ENCODE measurements at regions not wholly inside any gene's neighbourhood (a gene's known extent, or its start where the extent isn't known, plus 50 kb on each side); places are given as distances from the start of the nearest gene placed in this dataset.

DNA sequence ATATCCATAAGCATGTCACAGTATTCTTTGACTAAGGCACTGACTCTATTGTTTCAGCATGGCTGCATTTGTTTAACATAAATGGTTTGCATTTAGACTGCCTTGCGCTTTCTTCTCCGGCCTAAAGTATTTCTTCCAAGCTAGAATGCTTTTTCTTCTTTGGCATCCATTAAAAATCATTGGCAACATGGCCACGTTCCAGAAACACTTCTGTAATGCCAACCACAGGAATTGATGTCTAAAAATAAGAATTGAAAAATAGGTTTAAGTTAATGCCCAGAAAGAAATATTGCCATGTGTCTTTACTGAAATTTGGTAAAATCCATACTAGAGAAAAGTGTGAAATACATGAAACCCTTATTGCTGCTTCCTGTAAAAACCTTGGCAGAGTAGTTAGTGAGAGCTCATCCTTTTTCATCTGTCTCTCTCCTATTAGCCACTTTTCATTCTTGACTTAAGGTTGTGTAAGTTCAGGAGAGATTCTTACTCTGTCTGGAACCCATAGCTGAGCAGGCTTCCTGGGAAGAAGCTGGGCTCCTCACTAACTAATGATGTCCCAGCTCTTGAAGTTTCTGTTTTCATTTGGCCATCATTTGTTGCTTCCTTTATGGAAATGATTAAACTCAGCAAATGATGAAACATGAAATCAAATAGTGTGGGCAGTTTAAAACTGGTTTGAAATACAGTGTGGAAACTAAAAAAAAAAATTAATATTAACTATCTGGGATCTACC lies 58.2 kb upstream of the RPS23 start:
- no peak for DNase-seq

DNA sequence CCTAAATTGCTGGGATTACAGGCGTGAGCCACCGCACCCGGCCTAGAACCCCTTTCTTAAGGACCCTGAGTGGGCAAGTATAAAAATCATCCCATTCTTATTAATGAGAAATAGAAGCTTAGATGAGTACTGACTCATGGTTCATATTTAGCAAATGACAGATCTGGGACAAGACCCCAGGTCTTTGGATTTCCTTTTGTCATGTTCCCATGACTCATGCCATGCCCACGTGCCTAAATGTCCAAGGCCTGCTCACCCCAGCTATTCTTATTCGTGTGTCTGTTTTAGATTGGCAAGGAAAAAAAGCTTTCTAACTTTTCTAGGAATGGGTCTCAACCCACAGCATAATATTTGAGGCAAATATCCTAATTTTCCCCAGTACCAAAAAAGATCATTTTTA lies 57.7 kb upstream of the RPS23 start:
- DNase-seq = no peak

GRCh38 chr5:82334856-82335255 lies 56.7 kb upstream of the RPS23 start:
- no peak for DNase-seq

- no peak for DNase-seq
Measured at GRCh38 chr5:82334085-82334692, 56.0 kb upstream of the RPS23 start.

DNA sequence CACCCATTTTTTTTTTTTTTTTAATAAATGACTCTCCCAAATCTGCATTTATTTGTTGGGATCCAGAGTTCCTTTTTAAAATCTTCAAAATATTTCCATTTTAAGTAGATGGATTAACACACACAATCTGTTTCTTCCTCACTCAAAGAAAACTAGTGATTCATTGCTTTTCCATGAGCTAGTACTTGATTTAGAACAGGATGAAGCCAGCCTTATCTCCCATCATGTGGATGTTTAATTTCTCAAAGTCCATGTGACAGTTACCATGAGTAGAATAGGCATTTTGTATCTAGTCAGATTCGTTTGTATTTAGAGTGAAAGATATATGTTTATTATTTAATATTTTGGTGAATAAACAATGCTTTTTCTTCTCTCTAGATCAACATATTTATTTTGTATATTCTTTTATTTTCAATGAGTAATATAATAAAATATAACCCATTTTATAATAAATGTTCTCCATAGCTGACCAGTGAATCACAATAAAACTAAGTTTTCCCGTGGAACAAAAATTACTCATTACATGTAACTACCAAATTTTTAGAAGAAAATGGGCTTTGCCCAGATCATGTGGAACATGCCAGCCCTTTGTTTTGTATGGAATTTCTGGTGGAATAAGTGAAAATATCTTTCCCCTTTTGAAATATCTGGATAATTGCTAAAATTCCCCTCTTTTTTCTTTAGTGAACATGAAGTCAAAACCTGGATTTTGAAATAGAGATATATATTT lies 54.9 kb upstream of the RPS23 start:
- no peak for DNase-seq

- DNase-seq = no peak
Measured at GRCh38 chr5:82332064-82332855, 54.1 kb upstream of the RPS23 start.

DNA sequence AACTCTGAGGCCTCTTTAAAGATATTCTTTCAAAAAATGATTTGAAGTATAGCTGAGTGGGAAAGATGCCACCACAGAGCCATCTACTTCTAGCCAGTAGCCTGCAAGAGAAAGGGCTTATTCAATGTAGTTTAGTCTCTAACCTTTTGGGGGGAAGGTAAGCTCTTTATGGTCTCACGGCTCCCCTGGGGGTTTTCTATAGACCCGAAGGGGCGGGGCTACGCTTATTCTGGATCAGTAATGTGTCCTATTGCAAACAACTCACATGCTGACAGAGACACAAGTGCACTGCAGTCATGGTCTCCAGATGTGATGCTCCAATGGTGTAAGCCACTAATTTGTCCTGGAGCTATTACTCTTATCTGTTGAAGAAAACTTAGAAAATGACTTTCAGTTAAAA lies 53.4 kb upstream of the RPS23 start:
- no peak for DNase-seq

DNA sequence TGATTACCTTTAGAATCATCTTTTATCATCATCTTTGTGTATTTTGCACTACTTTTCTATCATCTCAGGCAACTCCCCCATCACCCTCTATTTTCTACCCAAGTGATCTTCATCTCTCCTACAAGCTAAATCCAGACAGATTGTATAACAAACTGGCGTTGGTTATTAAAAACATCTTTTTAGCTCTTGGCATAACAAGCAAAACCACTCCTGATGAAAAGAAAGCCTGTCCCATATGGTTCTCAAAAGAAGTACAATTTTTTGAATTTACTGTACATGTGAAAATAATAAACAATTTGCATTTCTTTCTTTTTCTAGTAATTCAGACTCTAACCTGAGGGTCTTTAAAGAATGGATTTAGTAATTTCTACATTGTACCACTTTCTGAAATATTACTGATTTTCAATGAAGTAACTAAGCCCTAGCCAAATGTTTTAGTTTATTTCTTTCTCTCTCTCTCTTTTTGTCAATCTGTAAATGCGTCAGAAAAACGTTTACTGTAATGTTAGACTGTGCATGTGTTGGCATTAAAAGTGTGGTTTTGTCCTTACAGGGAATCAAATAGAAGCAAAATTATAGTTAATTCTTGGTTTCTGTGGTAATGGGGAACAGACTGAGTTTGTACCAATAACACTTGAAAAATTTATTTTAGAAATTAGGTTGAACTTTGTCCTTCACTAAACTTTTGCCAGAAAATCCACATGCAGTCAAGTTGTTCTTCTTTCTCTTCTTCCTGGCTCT lies 52.5 kb upstream of the RPS23 start:
- DNase-seq = no peak

GRCh38 chr5:82329393-82329792 lies 51.2 kb upstream of the RPS23 start:
- no peak for DNase-seq
